ENCODE measurements at regions not wholly inside any gene's neighbourhood (a gene's known extent, or its start where the extent isn't known, plus 50 kb on each side); places are given as distances from the start of the nearest gene placed in this dataset.

DNA sequence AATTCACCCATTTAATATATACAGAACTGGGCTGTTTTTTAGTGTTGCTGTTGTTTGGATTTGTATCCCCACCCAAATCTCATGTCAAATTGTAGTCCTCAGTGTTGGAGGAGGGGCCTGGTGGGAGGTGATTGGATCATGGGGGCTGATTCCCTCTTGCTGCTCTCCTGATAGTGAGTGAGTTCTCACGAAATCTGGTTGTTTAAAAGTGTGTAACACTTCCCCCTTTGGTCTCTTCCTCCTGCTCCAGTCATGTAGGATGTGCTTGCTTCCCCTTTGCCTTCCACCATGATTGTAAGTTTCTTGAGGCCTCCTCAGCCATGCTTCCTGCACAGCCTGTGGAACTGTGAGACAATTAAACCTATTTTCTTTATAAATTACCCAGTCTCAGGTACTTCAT is 141.6 kb upstream of the AADAT start:
- Mint-ChIP-seq H3K9me3 (ENCODE audit: unreplicated experiment) (no peaks in the 10 kb centered on the region), H3K36me3 (ENCODE audit: unreplicated experiment) (no peaks in the 10 kb centered on the region), H3K4me3 (ENCODE audit: unreplicated experiment) (no peak overlapping the region), H3K27ac (ENCODE audit: unreplicated experiment) (no peak overlapping the region), H3K4me1 (ENCODE audit: unreplicated experiment) (no peaks in the 10 kb centered on the region), H3K27me3 (ENCODE audit: unreplicated experiment) (no peaks in the 10 kb centered on the region)
- TF ChIP-seq, protein P1, sequence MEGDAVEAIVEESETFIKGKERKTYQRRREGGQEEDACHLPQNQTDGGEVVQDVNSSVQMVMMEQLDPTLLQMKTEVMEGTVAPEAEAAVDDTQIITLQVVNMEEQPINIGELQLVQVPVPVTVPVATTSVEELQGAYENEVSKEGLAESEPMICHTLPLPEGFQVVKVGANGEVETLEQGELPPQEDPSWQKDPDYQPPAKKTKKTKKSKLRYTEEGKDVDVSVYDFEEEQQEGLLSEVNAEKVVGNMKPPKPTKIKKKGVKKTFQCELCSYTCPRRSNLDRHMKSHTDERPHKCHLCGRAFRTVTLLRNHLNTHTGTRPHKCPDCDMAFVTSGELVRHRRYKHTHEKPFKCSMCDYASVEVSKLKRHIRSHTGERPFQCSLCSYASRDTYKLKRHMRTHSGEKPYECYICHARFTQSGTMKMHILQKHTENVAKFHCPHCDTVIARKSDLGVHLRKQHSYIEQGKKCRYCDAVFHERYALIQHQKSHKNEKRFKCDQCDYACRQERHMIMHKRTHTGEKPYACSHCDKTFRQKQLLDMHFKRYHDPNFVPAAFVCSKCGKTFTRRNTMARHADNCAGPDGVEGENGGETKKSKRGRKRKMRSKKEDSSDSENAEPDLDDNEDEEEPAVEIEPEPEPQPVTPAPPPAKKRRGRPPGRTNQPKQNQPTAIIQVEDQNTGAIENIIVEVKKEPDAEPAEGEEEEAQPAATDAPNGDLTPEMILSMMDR (IDR thresholded peaks at IDR 0.05), result no peak
- no peak for DNase-seq (ENCODE audit: extremely low spot score, unreplicated experiment)

DNA sequence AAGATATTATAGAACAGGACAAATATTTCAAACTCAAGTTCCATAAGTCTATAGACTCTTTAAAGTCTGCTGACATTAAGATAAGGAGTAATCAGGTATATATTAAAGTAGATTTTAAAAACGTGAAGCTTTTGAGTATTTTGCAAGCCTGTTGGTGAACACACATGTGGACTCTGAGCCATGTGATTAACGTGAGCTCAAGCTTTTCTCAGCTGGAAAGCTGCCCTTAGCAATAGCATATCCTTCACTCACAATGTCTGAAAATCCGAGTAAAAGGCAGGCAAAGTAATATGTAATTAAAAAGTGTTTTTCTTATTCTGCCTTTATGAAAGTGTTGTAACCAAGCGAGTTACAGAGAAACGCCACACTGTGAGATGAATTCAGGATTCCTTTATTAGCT is 140.5 kb upstream of the AADAT start:
- DNase-seq (ENCODE audit: extremely low spot score, unreplicated experiment), result no peak
- H3K4me3 Mint-ChIP-seq (ENCODE audit: unreplicated experiment), result no peak overlapping the region
- H3K36me3 Mint-ChIP-seq (ENCODE audit: unreplicated experiment), result no peaks in the 10 kb centered on the region
- H3K9me3 Mint-ChIP-seq (ENCODE audit: unreplicated experiment), result no peaks in the 10 kb centered on the region
- no peaks in the 10 kb centered on the region for H3K4me1 Mint-ChIP-seq (ENCODE audit: unreplicated experiment)
- TF ChIP-seq, protein P1 (IDR thresholded peaks at IDR 0.05), result no peak
- no peak overlapping the region for H3K27ac Mint-ChIP-seq (ENCODE audit: unreplicated experiment)
- H3K27me3 Mint-ChIP-seq (ENCODE audit: unreplicated experiment), result no peaks in the 10 kb centered on the region

DNA sequence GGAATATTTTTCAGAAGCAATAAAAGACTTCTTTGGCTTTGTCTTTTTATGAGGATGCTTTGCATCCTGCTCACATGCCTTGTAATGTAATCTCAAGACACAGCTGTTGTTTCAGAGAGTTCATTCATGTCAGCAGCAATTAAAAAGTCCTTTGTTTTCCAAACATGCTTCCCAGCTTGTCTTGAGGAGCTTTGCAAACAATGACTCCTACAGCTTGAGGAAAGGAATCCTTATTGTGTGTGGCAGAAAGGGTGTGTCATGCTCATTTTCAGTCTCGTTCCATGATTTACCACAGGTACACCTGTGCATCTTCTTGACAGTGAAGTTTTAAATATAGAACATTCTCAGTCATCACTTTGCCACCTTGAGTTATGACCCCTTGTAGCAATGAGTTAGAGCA is 139.2 kb upstream of the AADAT start:
- DNase-seq (ENCODE audit: extremely low spot score, unreplicated experiment), result no peak
- Mint-ChIP-seq H3K36me3 (ENCODE audit: unreplicated experiment) (no peaks in the 10 kb centered on the region), H3K27ac (ENCODE audit: unreplicated experiment) (no peak overlapping the region), H3K4me1 (ENCODE audit: unreplicated experiment) (no peaks in the 10 kb centered on the region), H3K4me3 (ENCODE audit: unreplicated experiment) (no peak overlapping the region), H3K9me3 (ENCODE audit: unreplicated experiment) (no peaks in the 10 kb centered on the region), H3K27me3 (ENCODE audit: unreplicated experiment) (no peaks in the 10 kb centered on the region)
- TF ChIP-seq, protein P1 (IDR thresholded peaks at IDR 0.05), result no peak

DNA sequence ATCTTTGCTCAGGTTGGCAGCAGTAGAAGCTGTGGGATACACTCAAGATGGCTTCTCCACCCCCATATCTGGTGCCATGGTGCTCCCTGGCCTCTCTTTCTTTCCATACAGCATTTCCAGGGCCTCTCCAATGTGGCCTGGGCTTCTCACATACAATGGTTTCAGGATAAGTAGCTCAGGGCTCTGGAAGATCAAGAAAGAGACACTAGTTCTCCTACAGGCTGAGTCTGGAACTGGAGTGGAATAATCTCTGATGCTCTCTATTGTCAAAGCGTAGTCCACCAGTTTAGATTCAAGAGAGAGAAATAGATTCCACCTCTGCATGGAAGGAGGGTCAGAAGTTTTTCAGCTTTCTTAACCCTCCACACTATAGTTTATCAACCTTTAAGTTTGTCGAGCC is 138.2 kb upstream of the AADAT start:
- no peak overlapping the region for H3K4me3 Mint-ChIP-seq (ENCODE audit: unreplicated experiment)
- no peak overlapping the region for H3K27ac Mint-ChIP-seq (ENCODE audit: unreplicated experiment)
- H3K27me3 Mint-ChIP-seq (ENCODE audit: unreplicated experiment), result no peaks in the 10 kb centered on the region
- no peak for DNase-seq (ENCODE audit: extremely low spot score, unreplicated experiment)
- TF ChIP-seq, protein P1 (IDR thresholded peaks at IDR 0.05), result no peak
- H3K4me1 Mint-ChIP-seq (ENCODE audit: unreplicated experiment), result no peaks in the 10 kb centered on the region
- no peaks in the 10 kb centered on the region for H3K36me3 Mint-ChIP-seq (ENCODE audit: unreplicated experiment)
- H3K9me3 Mint-ChIP-seq (ENCODE audit: unreplicated experiment), result no peaks in the 10 kb centered on the region

- Mint-ChIP-seq H3K27ac (ENCODE audit: unreplicated experiment) (no peak overlapping the region), H3K27me3 (ENCODE audit: unreplicated experiment) (no peaks in the 10 kb centered on the region), H3K4me3 (ENCODE audit: unreplicated experiment) (no peak overlapping the region), H3K9me3 (ENCODE audit: unreplicated experiment) (peaks cover 9% of the 10 kb centered on the region), H3K36me3 (ENCODE audit: unreplicated experiment) (no peaks in the 10 kb centered on the region), H3K4me1 (ENCODE audit: unreplicated experiment) (no peaks in the 10 kb centered on the region)
- TF ChIP-seq, protein P1 (IDR thresholded peaks at IDR 0.05), result no peak
- DNase-seq (ENCODE audit: extremely low spot score, unreplicated experiment), result no peak
Observed at GRCh38 chr4:170226288-170226687, 136.5 kb upstream of the AADAT start.
